ENCODE measurements at regions not wholly inside any gene's neighbourhood (a gene's known extent, or its start where the extent isn't known, plus 50 kb on each side); places are given as distances from the start of the nearest gene placed in this dataset.
"Not testable (repeated sequence)": the region's sequence is repeated elsewhere in the genome, so short reads cannot be mapped to it uniquely, and the experiment has no call there.

GRCh38 chr1:194503209-194503608 lies 1316.8 kb upstream of the B3GALT2 start:
- intact Hi-C loops (cut with DNase I): no loop called here
- DNase-seq (ENCODE audit: low spot score): no peak

- DNase-seq (ENCODE audit: low spot score): no peak
- intact Hi-C loops (cut with DNase I): no loop called here
Observed at GRCh38 chr1:194495434-194495833, 1309.0 kb upstream of the B3GALT2 start.

GRCh38 chr1:194487172-194487571 lies 1300.8 kb upstream of the B3GALT2 start:
- intact Hi-C loops (cut with DNase I): no loop called here
- DNase-seq (ENCODE audit: low spot score): no peak

- intact Hi-C loops (cut with DNase I): no loop called here
- DNase-seq (ENCODE audit: low spot score): no peak
Observed at GRCh38 chr1:194485432-194485831, 1299.0 kb upstream of the B3GALT2 start.

- intact Hi-C loops (cut with DNase I): no loop called here
- DNase-seq (ENCODE audit: low spot score): no peak
Observed at GRCh38 chr1:194478731-194479130, 1292.3 kb upstream of the B3GALT2 start.

- intact Hi-C loops (cut with DNase I): no loop called here
- DNase-seq (ENCODE audit: low spot score): no peak
Observed at GRCh38 chr1:194477908-194478307, 1291.5 kb upstream of the B3GALT2 start.

- no peak for DNase-seq (ENCODE audit: low spot score)
- intact Hi-C loops (cut with DNase I): no loop called here
Observed at GRCh38 chr1:194476872-194477271, 1290.5 kb upstream of the B3GALT2 start.

GRCh38 chr1:194476351-194476750 lies 1289.9 kb upstream of the B3GALT2 start:
- DNase-seq (ENCODE audit: low spot score): no peak
- intact Hi-C loops (cut with DNase I): no loop called here

GRCh38 chr1:194474701-194475100 lies 1288.3 kb upstream of the B3GALT2 start:
- no peak for DNase-seq (ENCODE audit: low spot score)
- intact Hi-C loops (cut with DNase I): no loop called here

- intact Hi-C loops (cut with DNase I): no loop called here
- DNase-seq (ENCODE audit: low spot score): no peak
Observed at GRCh38 chr1:194473766-194474165, 1287.4 kb upstream of the B3GALT2 start.

GRCh38 chr1:194469282-194469681 lies 1282.9 kb upstream of the B3GALT2 start:
- intact Hi-C loops (cut with DNase I): no loop called here
- DNase-seq (ENCODE audit: low spot score): no peak

GRCh38 chr1:194466706-194467105 lies 1280.3 kb upstream of the B3GALT2 start:
- intact Hi-C loops (cut with DNase I): no loop called here
- DNase-seq (ENCODE audit: low spot score): no peak

GRCh38 chr1:194447636-194448035 lies 1261.2 kb upstream of the B3GALT2 start:
- intact Hi-C loops (cut with DNase I): no loop called here

GRCh38 chr1:194445244-194445643 lies 1258.8 kb upstream of the B3GALT2 start:
- DNase-seq (ENCODE audit: low spot score): no peak
- intact Hi-C loops (cut with DNase I): no loop called here

More at GRCh38 chr1:194447636-194448035, 1261.2 kb upstream of the B3GALT2 start:
- DNase-seq (ENCODE audit: low spot score): no peak

- intact Hi-C loops (cut with DNase I): no loop called here
Observed at GRCh38 chr1:194442901-194443575, 1256.6 kb upstream of the B3GALT2 start.

GRCh38 chr1:194437135-194437534 lies 1250.7 kb upstream of the B3GALT2 start:
- no peak for DNase-seq (ENCODE audit: low spot score)
- intact Hi-C loops (cut with DNase I): no loop called here

More at GRCh38 chr1:194442901-194443575, 1256.6 kb upstream of the B3GALT2 start:
- DNase-seq (ENCODE audit: low spot score): no peak

GRCh38 chr1:194431121-194431520 lies 1244.7 kb upstream of the B3GALT2 start:
- intact Hi-C loops (cut with DNase I): no loop called here
- peak; percentile 76 for DNase-seq (ENCODE audit: low spot score)

GRCh38 chr1:194420706-194421105 lies 1234.3 kb upstream of the B3GALT2 start:
- intact Hi-C loops (cut with DNase I): no loop called here

GRCh38 chr1:194419721-194420120 lies 1233.3 kb upstream of the B3GALT2 start:
- DNase-seq (ENCODE audit: low spot score): no peak

More at GRCh38 chr1:194420706-194421105, 1234.3 kb upstream of the B3GALT2 start:
- DNase-seq (ENCODE audit: low spot score): no peak

GRCh38 chr1:194410756-194411155 lies 1224.3 kb upstream of the B3GALT2 start:
- no peak for DNase-seq (ENCODE audit: low spot score)
- intact Hi-C loops (cut with DNase I): no loop called here

More at GRCh38 chr1:194419721-194420120, 1233.3 kb upstream of the B3GALT2 start:
- intact Hi-C loops (cut with DNase I): no loop called here

GRCh38 chr1:194407238-194407637 lies 1220.8 kb upstream of the B3GALT2 start:
- DNase-seq (ENCODE audit: low spot score); intact Hi-C loops (cut with DNase I): not testable (repeated sequence)

Data from posterior vena cava (tissue), 2 donors.